H1 (cell line): ENCODE measurements at regions not wholly inside any gene's neighbourhood (a gene's known extent, or its start where the extent isn't known, plus 50 kb on each side); places are given as distances from the start of the nearest gene placed in this dataset.

Experiments
- CTCF ChIP-seq, 3 experiments: IDR thresholded peaks; 1 replicate in 2 of 3; 2 replicates in 1 of 3; pipeline versions ENCODE4 v1.5.1 to v1.6.1; 2011; ENCODE audit warnings: low read length in 3 of 3, mild to moderate bottlenecking in 3 of 3, inconsistent platforms in 2 of 3, low read depth in 1 of 3, moderate library complexity in 1 of 3; ENCODE audit not compliant: insufficient read depth in 1 of 3; ENCODE audit errors: control extremely low read depth in 1 of 3
- MAFK ChIP-seq: IDR thresholded peaks from 2 replicates; pipeline ENCODE4 v1.6.1; 2012; ENCODE audit warnings: low read depth, mild to moderate bottlenecking, improper control_type of control experiment, low read length
- TAF1 ChIP-seq: IDR thresholded peaks from 2 replicates; pipeline ENCODE4 v1.6.1; 2011; ENCODE audit warnings: mild to moderate bottlenecking, low read depth, low read length
- USF2 ChIP-seq: IDR thresholded peaks from 2 replicates; pipeline ENCODE4 v1.6.1; 2011; ENCODE audit warnings: low read length, improper control_type of control experiment

- TF ChIP-seq MAFK, result no peak
- TF ChIP-seq USF2, result no peak
- no peak for TF ChIP-seq CTCF (IDR thresholded peaks at IDR 0.05; ENCODE audit: control extremely low read depth in 1 of 3, insufficient read depth in 1 of 3, low read depth in 1 of 3, low read length in 3 of 3)
- no peak for TF ChIP-seq TAF1
Measured at GRCh38 chr10:62581351-62581750, 207.2 kb downstream of the ZNF365 start.
